GM13977 (cell line): ENCODE measurements at regions not wholly inside any gene's neighbourhood (a gene's known extent, or its start where the extent isn't known, plus 50 kb on each side); places are given as distances from the start of the nearest gene placed in this dataset.

Experiments
- DNase-seq: peaks from one replicate; pipeline ENCODE4 v3.0.0; 2012; ENCODE audit warnings: low spot score
- in situ Hi-C: fragments of 300-500 bp; cut with MboI; formaldehyde crosslinking; loops from one replicate; pipeline ENCODE4 v1.12.0; 2022; ENCODE audit warnings: low sequenced_read_pairs, low pct_unique_long_range_greater_than_20kb, mixed read lengths, inconsistent platforms; ENCODE audit not compliant: unreplicated experiment
- TF ChIP-seq, protein P1 (sequence below): IDR thresholded peaks from 2 replicates; pipeline ENCODE4 v1.5.1; 2012; ENCODE audit warnings: mild to moderate bottlenecking, control low read depth; ENCODE audit not compliant: insufficient read depth; ENCODE audit errors: extremely low read depth, missing control alignments

DNA sequence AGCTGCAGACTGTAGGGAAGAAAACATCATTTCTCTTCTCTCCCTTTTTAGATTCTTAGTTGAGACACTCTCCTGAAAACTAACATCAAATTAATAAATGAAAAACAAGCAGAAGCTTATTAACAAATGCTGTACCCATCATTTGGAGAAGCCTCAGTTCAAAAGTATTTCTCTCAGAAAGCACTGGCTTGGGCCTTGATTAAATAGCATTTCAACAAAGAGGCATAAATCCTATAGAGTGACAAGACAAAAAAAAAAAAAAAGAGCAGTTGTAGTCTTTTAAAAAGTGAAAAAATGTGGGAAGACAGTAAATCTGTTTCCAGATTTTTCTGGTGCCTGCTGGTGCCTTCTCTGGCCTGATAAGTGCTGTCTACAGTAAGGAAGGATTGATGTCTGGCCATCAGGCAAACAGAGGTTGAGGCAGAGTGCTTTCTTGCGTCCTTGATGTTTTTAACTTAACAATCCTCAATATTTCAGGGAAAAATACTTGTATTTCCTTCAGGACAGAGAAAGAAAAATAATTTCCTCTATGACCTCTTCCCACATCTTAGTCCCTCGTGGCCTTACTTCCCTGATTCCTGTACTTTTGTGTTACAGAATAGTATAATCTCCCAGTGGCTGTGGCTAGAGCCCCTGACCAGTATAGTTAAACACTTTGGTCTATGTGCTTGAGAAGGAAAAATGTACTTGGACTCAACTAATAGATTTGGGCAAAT, 300.5 kb downstream of the HGF start:
- no peak for DNase-seq
- TF ChIP-seq, protein P1, sequence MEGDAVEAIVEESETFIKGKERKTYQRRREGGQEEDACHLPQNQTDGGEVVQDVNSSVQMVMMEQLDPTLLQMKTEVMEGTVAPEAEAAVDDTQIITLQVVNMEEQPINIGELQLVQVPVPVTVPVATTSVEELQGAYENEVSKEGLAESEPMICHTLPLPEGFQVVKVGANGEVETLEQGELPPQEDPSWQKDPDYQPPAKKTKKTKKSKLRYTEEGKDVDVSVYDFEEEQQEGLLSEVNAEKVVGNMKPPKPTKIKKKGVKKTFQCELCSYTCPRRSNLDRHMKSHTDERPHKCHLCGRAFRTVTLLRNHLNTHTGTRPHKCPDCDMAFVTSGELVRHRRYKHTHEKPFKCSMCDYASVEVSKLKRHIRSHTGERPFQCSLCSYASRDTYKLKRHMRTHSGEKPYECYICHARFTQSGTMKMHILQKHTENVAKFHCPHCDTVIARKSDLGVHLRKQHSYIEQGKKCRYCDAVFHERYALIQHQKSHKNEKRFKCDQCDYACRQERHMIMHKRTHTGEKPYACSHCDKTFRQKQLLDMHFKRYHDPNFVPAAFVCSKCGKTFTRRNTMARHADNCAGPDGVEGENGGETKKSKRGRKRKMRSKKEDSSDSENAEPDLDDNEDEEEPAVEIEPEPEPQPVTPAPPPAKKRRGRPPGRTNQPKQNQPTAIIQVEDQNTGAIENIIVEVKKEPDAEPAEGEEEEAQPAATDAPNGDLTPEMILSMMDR: no peak
- in situ Hi-C loops: loop anchor here (25.0 kb wide), 1 partner anchor 782 kb away; no protein-coding TSS in a partner anchor

DNA sequence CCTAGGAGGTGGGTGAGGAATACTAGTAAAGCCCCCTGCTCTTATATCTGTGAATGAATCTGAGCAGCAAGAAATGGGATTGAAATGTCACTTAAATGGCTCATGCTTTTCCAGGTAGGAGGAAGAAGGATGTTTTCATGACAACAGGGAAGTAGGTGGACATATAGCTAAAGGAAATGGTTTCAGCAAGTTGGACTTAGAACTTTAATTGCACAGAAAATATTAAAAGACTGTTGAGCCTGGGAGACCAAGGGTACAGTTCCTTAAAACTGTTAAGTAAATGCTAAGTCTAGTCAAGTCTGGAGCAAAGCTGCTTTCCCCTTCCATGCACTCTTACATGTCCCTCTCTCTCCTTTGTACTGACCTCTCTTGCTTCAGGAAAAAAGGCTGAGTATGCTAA, 301.3 kb downstream of the HGF start:
- in situ Hi-C loops: loop anchor here (25.0 kb wide), 1 partner anchor 781 kb away; no protein-coding TSS in a partner anchor
- no peak for DNase-seq

DNA sequence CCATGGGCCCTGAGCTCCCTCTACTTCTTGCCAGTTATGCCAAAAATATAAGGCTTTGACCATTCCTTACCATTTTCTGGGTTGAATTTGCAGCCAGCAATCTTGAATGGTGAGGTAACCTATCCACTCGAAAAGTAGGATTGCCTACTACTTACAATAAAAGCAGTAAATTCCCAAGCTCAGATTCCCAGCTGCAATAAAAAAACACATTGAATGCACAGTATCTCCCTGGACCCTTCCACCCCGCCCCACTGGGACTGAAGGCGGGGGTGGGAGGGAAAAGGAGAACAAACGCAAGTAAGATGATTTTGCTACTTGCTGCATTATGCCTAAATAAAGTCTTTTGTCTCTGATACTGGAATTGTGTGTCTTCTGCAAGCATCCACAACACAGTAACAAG, 301.9 kb downstream of the HGF start:
- in situ Hi-C loops: loop anchor here (25.0 kb wide), 1 partner anchor 781 kb away; no protein-coding TSS in a partner anchor
- DNase-seq: no peak
- TF ChIP-seq, protein P1: no peak

More for the DNA sequence above, 301.3 kb downstream of the HGF start:
- TF ChIP-seq, protein P1: no peak

DNA sequence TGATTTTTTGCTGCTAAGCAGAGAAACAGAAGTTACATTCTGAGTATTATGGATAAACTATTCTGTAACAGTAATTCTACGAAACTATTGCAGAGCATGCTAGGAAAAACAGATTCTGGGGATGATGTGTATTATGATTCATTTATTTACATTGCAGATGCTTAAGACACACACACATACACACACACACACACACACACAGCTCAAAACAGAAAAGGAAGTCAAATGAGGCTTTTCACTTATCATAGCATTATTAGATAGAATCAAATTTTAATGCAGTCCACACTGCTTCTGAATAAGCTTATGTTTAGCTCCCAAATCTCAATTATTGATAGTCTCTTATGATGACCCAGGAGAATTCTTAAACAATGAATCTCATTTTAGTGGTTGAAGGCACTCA, 307.2 kb downstream of the HGF start:
- in situ Hi-C loops: loop anchor here (25.0 kb wide), 1 partner anchor 775 kb away; no protein-coding TSS in a partner anchor
- no peak for DNase-seq
- TF ChIP-seq, protein P1: no peak

DNA sequence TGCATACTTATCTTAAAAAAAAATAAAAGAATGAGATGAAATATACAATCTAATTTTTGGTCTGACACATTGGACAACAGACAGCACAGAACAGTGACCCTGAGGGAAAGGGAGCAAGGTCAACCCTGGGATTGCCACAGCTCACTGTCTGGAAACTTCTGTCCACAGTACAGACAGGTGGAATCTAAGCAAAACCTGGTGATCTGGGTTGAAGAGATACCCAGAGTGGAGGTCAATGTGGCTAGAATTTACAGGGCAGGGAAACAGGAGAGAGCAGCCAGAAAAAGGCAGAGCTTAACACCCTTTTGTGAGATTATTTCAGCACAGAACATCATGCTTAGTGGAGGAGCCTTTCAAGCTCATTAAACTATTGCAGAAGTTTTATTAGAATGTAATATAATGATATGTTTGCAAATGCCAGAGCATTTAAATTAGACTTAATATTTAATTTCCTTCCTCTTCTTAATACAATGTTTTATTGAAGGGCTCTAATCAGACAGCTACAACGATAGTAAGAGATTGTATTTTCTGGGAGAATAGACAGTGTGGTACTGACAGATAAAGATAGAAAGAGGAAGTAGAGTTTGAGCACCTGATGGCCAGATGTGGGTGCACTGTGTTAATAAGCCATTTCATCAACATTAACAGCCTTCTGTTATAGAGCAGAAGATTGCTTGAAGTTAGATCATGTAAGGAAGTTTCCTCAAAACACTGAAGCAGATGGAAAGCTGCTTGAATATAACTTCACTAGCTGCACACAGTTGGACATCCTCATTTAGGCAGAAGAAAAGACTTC, 309.4 kb downstream of the HGF start:
- no peak for DNase-seq
- TF ChIP-seq, protein P1: no peak
- in situ Hi-C loops: loop anchor here (25.0 kb wide), 1 partner anchor 773 kb away; no protein-coding TSS in a partner anchor

DNA sequence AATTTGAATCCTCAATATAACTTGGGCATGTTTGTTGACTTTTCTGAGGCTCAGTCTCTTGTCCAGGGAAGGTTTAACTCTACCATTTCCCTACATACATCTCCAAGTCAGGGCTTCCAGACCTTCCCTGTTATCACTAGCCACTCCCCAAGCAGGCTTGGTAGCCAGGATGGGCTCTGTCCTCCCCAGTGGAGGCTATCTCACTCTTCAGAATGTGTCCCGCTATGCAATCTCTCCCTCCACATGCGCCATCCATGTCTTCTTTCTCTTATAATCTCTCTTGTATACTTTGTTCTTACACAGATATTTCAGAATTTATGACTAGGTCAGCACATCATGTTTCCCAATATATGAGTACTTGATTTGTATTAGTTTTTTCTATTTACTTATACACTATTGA, 310.4 kb downstream of the HGF start:
- in situ Hi-C loops: loop anchor here (25.0 kb wide), 1 partner anchor 772 kb away; no protein-coding TSS in a partner anchor
- TF ChIP-seq, protein P1: no peak
- no peak for DNase-seq
